ENCODE measurements at regions not wholly inside any gene's neighbourhood (a gene's known extent, or its start where the extent isn't known, plus 50 kb on each side); places are given as distances from the start of the nearest gene placed in this dataset.

- DNase-seq, result no peak
- Histone ChIP-seq H3K4me2 (replicated peaks; ENCODE audit: extremely low read depth, low read length, poor library complexity, severe bottlenecking) (no peak overlapping the region), H3K9ac (ENCODE audit: insufficient read depth, low read length, poor library complexity, severe bottlenecking) (no peak overlapping the region), H3K4me1 (ENCODE audit: control insufficient read depth in 1 of 2, insufficient read depth in 2 of 2, low read length in 2 of 2) (no peaks in the 10 kb centered on the region), H4K20me1 (ENCODE audit: insufficient read depth, low read length) (no peaks in the 10 kb centered on the region), H2AFZ (ENCODE audit: insufficient read depth, low read depth, low read length, poor library complexity, severe bottlenecking) (no peak overlapping the region), H3K79me2 (ENCODE audit: insufficient read depth, low read length) (no peaks in the 10 kb centered on the region), H3K27ac (ENCODE audit: low read depth in 1 of 2, low read length in 2 of 2) (no peak overlapping the region), H3K27me3 (ENCODE audit: control insufficient read depth in 2 of 2, insufficient read depth in 2 of 2, low read length in 2 of 2) (no peaks in the 10 kb centered on the region), H3K4me3 (replicated peaks in 1 of 3; ENCODE audit: low read depth in 2 of 3, low read length in 3 of 3) (no peak overlapping the region), H3K9me3 (replicated peaks in 1 of 2; ENCODE audit: control insufficient read depth in 1 of 2, insufficient read depth in 1 of 2, low read length in 2 of 2) (no peaks in the 10 kb centered on the region), H3K36me3 (replicated peaks in 1 of 2; ENCODE audit: control insufficient read depth in 1 of 2, insufficient read depth in 2 of 2, low read length in 2 of 2) (no peaks in the 10 kb centered on the region)
- Mint-ChIP-seq H3K4me1 (no peaks in the 10 kb centered on the region), H3K27ac (no peak overlapping the region), H3K36me3 (no peaks in the 10 kb centered on the region), H3K4me3 (no peak overlapping the region), H3K9me3 (no peaks in the 10 kb centered on the region), H3K27me3 (ENCODE audit: low read depth in 3 of 3) (peaks cover 2 to 4% (median 2%) of the 10 kb centered on the region in 3 donors)
- intact Hi-C loops (cut with micrococcal nuclease), result no loop called here
- 56% methylated on average over 3 of the region's 5 CpGs for WGBS (ENCODE audit: insufficient coverage)
- TF ChIP-seq CTCF (IDR thresholded peaks at IDR 0.05), result no peak
Observed at GRCh38 chr11:116384407-116384806, 388.4 kb downstream of the BUD13 start.

- H4K20me1 ChIP-seq (ENCODE audit: insufficient read depth, low read length), result no peaks in the 10 kb centered on the region
- H3K36me3 ChIP-seq (replicated peaks in 1 of 2; ENCODE audit: control insufficient read depth in 1 of 2, insufficient read depth in 2 of 2, low read length in 2 of 2), result no peaks in the 10 kb centered on the region
- no peak overlapping the region for H3K9ac ChIP-seq (ENCODE audit: insufficient read depth, low read length, poor library complexity, severe bottlenecking)
- no peak for TF ChIP-seq CTCF (IDR thresholded peaks at IDR 0.05)
- H3K4me2 ChIP-seq (replicated peaks; ENCODE audit: extremely low read depth, low read length, poor library complexity, severe bottlenecking), result no peak overlapping the region
- no peak for DNase-seq
- H3K27ac ChIP-seq (ENCODE audit: low read depth in 1 of 2, low read length in 2 of 2), result no peak overlapping the region
- no peak overlapping the region for H2AFZ ChIP-seq (ENCODE audit: insufficient read depth, low read depth, low read length, poor library complexity, severe bottlenecking)
- no peaks in the 10 kb centered on the region for H3K9me3 ChIP-seq (replicated peaks in 1 of 2; ENCODE audit: control insufficient read depth in 1 of 2, insufficient read depth in 1 of 2, low read length in 2 of 2)
- no peaks in the 10 kb centered on the region for H3K27me3 ChIP-seq (ENCODE audit: control insufficient read depth in 2 of 2, insufficient read depth in 2 of 2, low read length in 2 of 2)
- no peaks in the 10 kb centered on the region for H3K79me2 ChIP-seq (ENCODE audit: insufficient read depth, low read length)
- Mint-ChIP-seq H3K9me3 (peaks cover 0 to 3% (median 0%) of the 10 kb centered on the region in 7 donors), H3K27ac (no peak overlapping the region), H3K36me3 (no peaks in the 10 kb centered on the region), H3K4me1 (no peaks in the 10 kb centered on the region), H3K27me3 (ENCODE audit: low read depth in 3 of 3) (peaks cover 2 to 7% (median 7%) of the 10 kb centered on the region in 3 donors), H3K4me3 (no peak overlapping the region)
- intact Hi-C loops (cut with micrococcal nuclease), result no loop called here
- WGBS (ENCODE audit: insufficient coverage), result 53% methylated on average over 4 of the region's 7 CpGs
- no peaks in the 10 kb centered on the region for H3K4me1 ChIP-seq (ENCODE audit: control insufficient read depth in 1 of 2, insufficient read depth in 2 of 2, low read length in 2 of 2)
- H3K4me3 ChIP-seq (replicated peaks in 1 of 3; ENCODE audit: low read depth in 2 of 3, low read length in 3 of 3), result no peak overlapping the region
Observed at GRCh38 chr11:116379185-116379828, 393.5 kb downstream of the BUD13 start.

All from CD14-positive monocyte (primary cell).